IPS-11a (cell line): ENCODE measurements at regions not wholly inside any gene's neighbourhood (a gene's known extent, or its start where the extent isn't known, plus 50 kb on each side); places are given as distances from the start of the nearest gene placed in this dataset.

Experiments used
- H3K4me3 ChIP-seq: one replicate; pipeline ENCODE4 v1.5.1; 2013; ENCODE audit warnings: low read depth, low read length, control low read depth

DNA sequence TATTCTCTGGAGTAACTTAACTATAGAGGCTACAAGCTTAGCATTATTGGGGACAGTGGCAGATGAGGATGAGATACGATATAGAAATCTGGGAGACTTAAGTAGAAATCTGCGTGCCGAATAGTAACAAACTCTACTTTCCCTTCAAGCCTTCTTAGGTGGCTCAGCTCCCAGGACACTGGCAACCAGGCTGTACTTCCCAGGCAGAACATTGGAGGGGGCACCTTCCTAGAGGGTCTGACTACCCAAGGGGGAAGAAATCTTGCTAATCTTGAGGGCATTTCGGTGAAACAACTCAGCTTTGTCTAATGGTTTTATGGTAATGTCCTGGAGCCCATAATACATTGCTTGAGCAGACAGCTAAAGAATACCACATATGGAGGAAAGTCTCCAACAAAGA, 126.2 kb upstream of the DTNA start:
- no peak overlapping the region for H3K4me3 ChIP-seq

DNA sequence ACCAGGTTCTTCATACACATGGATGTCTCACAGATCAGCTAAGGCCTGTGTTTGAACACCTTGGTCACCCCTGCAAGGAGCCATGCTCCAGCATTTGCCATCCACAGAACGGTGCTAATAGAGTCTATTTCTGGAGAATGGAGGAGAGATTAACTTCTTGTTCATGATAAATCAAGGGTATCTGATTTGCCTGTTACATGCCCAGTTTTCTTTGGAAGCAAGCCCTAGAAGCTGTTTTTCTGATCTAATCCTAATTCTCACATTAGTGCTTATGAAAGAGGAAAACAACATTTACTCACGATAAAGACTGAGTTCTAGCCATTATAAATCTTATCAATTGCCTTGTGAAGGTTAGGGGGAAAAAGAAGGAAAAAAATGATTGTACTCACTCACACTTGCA, 119.6 kb upstream of the DTNA start:
- H3K4me3 ChIP-seq = no peak overlapping the region

DNA sequence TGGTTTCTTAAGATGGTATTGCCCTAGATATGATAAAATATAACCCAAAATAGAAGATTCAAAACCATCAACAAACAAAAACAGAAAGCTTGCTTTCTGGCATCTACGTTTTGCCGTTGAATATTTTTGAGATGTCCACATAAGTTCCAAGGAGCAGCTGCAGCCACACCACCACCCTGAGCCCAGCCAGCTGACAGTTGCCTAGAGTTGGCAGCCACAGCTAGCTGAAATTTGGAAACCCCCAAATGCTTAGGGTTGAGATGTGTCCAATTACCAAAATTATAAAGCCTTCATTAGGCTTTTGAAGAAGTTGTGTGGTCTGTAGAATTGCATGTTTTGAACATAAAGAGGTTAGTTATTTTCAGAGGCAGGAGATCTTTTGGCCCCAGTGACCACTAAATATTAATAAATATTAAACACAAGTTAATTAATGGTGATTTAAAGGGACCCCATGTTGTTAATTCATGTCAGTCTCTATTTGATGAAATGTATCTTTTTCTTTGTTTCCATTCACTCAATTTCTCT, 118.1 kb upstream of the DTNA start:
- no peak overlapping the region for H3K4me3 ChIP-seq

DNA sequence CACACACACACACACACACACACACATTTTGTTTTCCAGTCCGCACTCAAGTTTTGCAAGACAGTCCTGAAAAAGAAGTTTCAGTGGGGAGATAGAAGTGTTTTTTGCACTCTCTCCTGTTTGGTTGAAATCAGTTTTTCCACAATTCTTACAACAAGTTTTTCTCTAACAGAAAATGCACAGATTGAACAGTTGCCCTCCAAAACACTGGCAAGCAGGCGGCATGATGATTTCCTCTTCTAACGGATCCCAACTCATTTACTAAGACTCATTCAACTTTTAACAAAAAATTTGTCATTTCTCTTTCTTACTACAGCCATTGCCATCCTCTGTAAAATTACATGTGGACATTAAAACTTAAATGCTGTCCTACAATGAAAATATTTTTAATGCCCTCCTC, 117.6 kb upstream of the DTNA start:
- no peak overlapping the region for H3K4me3 ChIP-seq

DNA sequence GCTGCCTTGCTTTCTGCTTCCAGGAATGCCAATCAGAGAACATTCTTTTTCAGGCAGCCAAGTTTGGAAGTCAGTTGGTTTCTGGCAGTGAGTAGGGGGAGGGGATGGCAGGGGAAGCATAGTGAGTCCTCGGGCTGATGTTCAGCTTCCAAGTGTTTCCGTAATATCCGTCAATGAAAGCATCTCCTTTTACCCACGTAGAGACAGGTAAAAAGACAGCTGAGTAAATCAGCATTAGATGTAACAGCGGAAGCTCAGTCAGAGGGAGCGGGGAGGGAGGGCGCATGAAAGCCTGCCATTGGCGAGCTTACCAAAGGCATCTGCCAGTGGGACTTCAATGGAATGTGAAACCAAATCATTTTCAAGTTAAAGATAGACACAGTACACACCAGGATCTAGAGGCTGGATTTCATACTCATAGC, 117.1 kb upstream of the DTNA start:
- H3K4me3 ChIP-seq = no peak overlapping the region

DNA sequence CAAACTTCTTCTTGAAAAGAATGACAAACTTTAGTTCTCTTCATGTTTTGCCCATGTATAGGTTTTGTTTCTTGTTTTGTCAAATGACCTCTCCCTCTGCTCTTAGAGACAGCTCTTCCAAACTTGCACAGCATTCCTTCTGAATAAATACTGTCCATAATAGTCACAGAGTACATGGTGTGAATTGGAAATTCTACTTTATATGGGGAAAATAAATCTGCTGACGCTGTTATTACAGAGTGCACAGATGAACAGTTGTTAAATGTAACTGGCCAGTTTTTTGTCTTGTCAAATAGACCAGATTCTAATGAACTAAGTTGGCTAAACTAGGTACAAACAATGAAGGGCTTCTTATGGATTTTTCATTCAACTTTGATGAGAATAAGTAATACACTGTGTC, 115.8 kb upstream of the DTNA start:
- H3K4me3 ChIP-seq = no peak overlapping the region

DNA sequence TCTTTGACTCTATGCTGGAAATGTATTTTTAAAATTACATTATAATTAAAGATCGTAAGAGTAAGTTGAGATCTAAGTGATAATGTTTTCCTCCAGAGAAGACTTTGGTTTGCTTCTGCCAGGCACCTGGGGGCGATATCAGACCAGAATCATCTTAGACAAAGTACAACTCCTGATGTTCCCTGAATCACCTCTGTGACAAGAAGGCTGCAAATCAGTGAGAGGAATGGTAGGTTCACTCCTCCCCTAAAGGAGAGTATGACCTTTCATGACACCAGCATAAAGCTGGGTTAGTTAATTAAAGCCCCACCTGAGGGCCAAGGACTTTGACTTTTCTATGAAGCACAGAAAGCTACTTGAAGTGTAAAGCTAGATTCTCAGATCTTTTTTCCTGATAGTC, 114.4 kb upstream of the DTNA start:
- no peak overlapping the region for H3K4me3 ChIP-seq

DNA sequence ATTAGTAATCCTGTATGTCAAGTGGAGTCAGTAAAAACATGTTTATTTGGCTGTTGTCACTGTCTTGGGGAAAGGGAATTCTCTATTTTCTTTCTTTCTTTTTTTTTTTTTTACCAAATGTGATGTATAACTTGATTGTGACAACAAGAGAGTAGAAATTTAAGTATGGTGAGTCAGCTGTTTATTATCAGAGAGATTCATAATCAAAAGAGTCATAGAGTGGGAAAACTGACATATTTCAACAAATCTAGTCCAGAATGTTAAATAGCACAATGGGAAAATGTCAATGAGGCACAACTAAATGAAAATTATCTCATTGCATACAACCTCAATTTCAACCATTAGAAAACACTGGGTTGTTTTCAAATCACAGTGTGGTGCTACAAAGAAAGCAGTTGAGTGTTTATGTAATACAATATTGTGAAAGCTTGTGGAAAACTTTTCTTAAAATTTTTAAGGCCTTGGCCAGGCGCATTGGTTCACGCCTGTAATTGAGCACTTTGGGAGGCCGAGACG, 111.9 kb upstream of the DTNA start:
- H3K4me3 ChIP-seq = no peak overlapping the region

DNA sequence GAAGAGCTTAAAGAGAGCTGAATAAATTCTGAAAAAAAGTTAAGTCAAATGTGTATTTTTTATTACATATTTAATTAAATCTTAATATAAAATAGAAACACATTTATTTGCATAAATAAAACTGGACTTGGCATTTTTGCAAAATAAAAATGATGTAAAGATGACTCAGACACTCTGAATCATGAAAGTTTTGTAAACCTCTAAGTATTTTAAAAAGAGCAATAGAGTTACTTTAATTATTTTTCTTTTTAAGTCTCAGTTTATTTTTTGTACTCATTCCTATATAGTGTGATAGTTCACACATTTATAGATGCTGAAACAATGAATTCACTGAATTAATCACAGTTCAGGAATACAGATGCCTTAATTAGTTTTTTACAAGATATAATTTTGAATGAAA, 109.9 kb upstream of the DTNA start:
- H3K4me3 ChIP-seq = no peak overlapping the region

DNA sequence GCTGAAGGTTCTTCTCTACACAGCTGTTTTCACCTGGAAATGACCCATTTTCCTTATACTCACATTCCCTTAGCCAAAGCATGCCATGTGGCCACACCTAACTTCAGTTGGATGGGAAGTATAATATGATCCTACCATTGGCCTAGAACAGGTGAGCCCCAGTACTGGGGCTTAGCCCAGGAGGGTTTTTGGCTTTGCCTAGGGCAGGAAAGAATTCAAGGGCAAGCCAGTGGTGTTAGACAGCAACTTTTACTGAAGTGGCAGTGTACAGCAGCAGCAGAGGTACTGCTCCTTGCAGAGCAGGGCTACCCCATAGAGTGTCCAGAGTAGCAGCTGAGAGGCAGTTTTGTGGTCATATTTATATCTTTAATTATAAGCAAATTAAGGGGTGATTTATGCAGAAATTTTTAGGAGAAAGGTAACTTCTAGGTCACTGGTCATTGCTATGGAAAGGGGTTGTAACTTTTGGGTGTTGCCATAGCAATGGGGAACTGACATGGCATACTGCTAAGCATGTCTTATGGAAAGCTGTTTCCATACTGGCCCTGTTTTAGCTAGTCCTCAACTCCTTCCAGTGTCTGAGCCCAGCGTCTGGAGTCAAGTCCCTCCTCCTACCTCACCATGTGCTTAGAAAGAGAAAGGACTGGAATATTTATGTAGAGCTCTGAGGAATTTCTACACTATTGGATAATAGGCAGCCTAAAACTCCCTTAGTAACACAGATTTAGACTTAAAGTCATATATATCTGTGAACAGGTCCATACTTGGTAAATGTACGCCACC, 109.0 kb upstream of the DTNA start:
- H3K4me3 ChIP-seq = no peak overlapping the region

DNA sequence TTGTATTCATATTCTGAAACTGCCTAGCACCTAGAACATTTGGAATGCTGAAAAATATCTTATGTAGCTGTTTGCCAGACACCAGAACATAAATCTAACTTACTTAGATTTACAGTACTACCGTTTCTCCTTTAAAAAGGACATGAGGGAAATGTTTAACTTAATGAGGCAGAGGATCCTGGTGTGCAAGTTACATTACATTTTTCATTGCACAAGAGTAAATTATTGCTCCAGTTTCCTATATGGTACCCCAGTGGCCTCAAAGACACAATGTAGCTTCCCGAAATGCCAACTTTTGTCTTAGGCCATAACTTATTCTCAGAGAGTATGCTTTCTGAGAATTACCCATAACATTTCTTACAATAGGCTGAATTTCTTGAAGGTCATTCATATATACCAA, 105.5 kb upstream of the DTNA start:
- no peak overlapping the region for H3K4me3 ChIP-seq

DNA sequence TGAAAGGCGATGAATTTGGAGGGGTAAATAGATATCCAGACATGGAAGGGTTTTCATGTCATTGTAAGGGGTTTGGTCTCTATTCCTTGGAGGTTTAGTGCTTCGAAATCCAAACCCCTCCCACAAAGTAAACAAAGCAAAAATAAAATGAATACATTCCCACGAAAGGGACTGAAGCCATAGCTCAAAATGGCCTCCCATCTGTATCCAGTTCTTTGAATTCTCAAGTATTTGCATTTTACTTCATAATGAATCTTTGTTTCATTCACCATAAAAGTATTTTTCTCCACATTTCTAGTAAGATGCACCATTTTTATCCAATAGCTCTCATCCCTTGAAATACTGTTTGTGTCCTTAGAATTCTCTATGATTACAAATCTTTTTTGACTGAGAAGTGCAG, 103.2 kb upstream of the DTNA start:
- H3K4me3 ChIP-seq = no peak overlapping the region

DNA sequence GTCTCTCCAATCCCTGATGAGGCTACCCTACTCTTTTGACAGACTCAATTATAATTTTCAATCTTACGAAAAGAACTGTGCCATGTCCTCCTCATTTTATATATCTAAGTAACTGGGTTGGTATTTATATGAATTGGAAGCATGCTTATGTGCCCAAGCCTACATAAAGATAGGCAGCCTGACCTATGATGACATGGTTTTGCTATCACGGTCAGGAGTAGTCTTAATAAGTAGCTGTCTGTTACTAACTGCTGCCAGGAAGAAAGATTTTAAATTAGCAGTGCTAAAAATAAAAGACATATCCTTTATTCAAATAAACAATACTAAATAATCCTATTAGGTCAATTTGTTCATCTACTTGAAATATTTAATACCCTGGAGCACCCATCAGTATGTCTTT, 102.0 kb upstream of the DTNA start:
- no peak overlapping the region for H3K4me3 ChIP-seq

DNA sequence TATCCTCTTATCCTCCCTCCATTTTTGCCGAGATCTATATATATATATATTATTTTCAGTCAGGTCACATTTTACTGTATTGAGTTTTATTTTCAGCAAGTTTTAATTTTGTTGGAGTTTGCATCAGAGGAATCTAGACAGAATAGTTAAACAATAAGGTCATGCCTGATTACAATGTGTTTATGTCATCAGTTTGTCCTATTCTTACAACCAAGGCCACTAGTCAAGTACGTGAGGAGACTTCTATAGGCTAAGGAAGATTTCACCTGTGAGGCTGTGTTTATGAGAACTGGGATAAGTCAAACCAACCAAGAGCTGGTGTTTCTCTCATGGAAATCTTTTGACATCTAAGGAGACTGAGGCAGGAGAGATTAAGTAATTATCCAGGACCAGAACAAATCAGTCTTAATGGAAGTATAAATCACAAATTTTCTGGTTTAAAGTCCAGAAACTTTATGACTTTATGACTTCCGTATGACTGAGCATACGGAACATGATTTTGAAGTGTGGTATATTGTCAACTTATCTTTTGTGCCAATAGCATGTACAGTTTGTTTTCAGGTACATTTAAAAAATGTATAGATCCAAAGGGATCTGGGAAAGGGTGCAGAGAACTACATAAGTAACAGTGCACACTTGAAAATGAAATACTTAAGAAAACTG, 100.0 kb upstream of the DTNA start:
- H3K4me3 ChIP-seq = no peak overlapping the region

DNA sequence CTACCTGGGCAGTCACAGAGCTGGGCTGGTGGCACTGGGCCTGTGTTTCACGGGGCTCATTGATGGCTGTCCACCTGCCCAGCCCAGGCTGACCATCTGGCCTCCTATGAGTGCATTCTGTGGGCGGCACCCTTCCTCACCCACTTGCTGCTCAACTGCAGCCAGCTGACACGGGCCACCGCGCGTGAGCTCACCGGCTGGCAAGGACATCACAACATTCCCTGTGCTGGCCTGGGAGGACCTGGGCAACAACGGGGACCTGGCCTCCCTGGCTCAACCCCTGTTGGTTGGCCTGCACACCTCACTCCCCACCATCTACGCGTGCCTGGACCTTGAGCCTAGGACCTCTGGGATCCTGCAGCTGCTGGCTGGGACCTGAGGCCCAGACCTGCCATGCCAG, 98.2 kb upstream of the DTNA start:
- no peak overlapping the region for H3K4me3 ChIP-seq

DNA sequence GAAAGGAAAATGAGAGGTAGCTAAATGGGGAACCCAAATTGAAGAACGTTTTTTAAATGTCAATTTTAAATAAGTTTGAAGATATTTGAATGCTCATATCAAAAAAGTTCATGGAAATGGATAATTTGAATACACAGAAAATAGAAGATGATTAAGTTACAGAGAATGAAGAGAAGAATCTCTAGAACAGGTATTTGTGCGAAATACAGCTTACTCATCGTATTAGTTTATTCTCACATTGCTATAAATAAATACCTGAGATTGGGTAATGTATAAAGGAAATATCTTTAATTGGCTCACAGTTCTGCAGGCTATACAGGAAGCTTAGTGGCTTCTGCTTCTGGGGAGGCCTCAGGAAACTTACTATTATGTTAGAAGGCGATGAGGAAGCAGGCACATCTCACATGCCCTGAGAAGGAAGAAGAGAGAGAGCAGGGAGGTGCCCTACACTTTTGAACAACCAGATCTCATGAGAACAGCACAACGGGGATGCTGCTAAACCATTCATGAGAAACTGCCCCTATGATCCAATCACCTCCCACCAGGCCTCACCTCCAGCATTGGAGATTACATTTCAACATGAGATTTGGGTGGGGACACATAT, 89.7 kb upstream of the DTNA start:
- H3K4me3 ChIP-seq = no peak overlapping the region

DNA sequence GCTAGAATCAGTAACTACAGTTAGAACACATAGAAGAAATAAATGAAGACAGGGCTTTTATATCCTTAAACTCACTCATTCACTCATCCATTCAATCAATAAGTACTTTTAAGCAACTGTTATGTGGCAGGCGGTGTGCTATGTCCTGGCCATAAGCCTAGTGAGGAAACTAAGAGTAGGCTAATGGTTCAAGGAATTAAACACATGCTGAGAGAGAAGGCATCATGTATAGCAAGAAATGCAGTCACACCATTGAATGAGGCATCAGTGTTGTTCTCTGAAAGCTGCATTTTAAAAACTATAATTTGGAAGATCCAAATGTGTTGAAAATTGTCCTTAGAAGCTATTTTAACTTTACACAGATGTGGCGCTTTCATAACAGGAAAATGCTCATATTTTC, 86.5 kb upstream of the DTNA start:
- H3K4me3 ChIP-seq = no peak overlapping the region

DNA sequence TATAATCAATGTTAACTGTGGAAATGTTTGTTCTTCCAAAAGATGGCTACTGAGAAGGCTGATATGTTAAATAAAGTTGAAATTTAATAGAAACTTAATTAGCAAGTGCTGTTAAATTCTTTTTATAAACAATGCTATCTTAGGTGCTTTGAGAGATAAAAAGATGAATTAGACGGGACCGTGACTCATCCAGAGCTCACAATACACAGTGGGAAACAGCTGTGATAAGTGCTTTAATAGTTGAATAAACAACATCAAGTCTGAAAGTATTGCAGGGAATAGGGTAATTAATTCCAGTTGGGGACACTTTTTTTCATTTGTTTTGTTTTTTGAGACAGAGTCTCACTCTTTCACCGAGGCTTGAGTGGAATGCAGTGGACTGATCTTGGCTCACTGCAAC, 85.5 kb upstream of the DTNA start:
- H3K4me3 ChIP-seq = no peak overlapping the region

DNA sequence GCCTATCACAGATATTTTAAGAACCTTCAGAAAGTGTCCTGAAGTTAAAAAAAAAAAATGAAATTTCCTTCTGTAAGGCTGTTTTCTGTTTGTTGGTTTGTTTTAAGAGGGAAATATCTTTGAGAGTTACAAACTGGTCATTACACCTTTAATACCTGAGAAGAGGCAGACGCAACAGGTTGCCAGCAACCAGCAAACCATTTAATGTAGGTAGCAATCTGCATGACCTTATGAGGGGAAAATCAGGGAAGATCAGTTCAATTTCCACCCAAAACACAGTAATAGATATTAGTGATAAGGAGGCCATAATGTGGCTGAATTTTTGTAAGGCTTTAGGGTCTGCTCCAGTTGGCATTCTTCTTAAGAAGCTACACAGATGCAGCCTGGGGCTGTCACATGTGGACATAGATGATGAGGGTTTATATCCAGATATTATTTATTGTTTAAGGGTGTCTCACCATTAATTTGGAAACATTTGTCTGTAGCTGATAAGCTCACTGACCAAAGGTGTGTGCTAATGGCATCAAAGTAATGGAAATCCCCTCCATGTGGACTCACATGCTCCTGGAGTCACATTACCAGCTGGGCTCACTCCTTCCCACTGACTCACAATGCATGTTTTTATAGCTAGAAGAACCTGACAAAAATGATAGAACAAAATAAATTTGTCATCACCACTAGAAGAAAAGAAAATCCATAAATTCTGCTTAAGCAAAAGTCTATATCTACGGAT, 83.5 kb upstream of the DTNA start:
- H3K4me3 ChIP-seq = no peak overlapping the region

DNA sequence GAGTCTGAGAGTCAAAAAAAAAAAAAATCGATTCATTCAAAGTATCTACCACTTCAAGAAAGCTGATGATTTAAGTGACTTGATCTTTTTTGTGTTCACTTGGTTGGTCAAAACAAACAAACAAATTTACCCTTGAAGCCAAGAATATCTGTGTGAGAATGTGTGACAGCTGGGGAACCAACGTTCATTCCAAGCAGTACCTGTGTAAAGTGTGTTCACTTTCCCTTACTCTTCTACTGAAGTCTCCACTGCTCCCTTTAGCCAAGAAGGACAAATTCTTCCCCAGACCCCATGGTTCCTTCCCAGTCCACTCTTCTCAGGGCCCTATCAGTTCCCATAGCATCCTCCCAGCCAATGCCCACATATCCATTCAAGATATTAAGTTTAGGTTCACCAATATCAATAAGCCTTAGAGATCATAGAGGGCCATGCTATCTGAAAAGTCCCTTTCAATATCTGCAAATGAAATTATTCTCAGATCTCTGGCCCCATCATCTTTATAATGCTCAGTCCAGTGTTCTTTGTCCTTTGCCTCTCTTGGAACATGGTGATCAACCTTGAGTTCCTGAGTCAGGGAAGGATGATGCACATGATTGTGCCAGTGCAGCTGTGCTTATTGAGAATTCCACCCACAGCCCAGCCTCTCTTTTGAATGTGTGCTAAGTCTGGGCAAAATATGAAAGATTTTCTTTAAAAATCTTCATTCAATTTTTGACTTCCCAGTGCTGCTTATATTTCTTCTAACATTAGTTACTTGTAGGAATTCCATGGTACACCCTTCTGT, 82.8 kb upstream of the DTNA start:
- H3K4me3 ChIP-seq = no peak overlapping the region
